CD14-positive monocyte (primary cell): ENCODE measurements at regions not wholly inside any gene's neighbourhood (a gene's known extent, or its start where the extent isn't known, plus 50 kb on each side); places are given as distances from the start of the nearest gene placed in this dataset.

Source experiments
- DNase-seq, 3 donors: peaks; one replicate each; pipeline ENCODE4 v3.0.0-alpha.2; 2011 to 2022
- H2AFZ ChIP-seq: 2 replicates; pipeline ENCODE4 v1.6.0; 2012; ENCODE audit warnings: mild to moderate bottlenecking, low read depth, low read length, inconsistent platforms; ENCODE audit not compliant: insufficient read depth, poor library complexity, severe bottlenecking
- H3K27ac ChIP-seq, 2 donors: 1 replicate in 1 of 2; 2 replicates in 1 of 2; pipeline ENCODE4 v1.5.1; 2012 to 2013; ENCODE audit warnings: low read length in 2 of 2, control low read depth in 1 of 2, inconsistent platforms in 1 of 2, low read depth in 1 of 2, mild to moderate bottlenecking in 1 of 2
- H3K27me3 ChIP-seq, 2 donors: one replicate each; pipeline versions ENCODE4 v1.6.0 to v1.6.1; 2011 to 2013; ENCODE audit warnings: low read length in 2 of 2; ENCODE audit not compliant: control insufficient read depth in 2 of 2, insufficient read depth in 2 of 2
- H3K36me3 ChIP-seq, 2 donors: replicated peaks in 1 of 2; 1 replicate in 1 of 2; 2 replicates in 1 of 2; pipeline versions ENCODE4 v1.5.1 to v1.6.1; 2012 to 2013; ENCODE audit warnings: low read length in 2 of 2, control low read depth in 1 of 2, inconsistent platforms in 1 of 2, mild to moderate bottlenecking in 1 of 2; ENCODE audit not compliant: insufficient read depth in 2 of 2, control insufficient read depth in 1 of 2
- H3K4me1 ChIP-seq, 2 donors: 1 replicate in 1 of 2; 2 replicates in 1 of 2; pipeline versions ENCODE4 v1.5.1 to v1.6.1; 2012 to 2013; ENCODE audit warnings: low read length in 2 of 2, control low read depth in 1 of 2, inconsistent platforms in 1 of 2, mild to moderate bottlenecking in 1 of 2, moderate library complexity in 1 of 2; ENCODE audit not compliant: insufficient read depth in 2 of 2, control insufficient read depth in 1 of 2
- H3K4me2 ChIP-seq: replicated peaks from 2 replicates; pipeline ENCODE3; 2012; ENCODE audit warnings: low read length, moderate library complexity, mild to moderate bottlenecking; ENCODE audit not compliant: poor library complexity, severe bottlenecking; ENCODE audit errors: extremely low read depth
- H3K4me3 ChIP-seq, 3 experiments: fragments of 200-600 bp in 1 of 3; sonication (generic) in 1 of 3; replicated peaks in 1 of 3; 1 replicate in 2 of 3; 2 replicates in 1 of 3; pipeline ENCODE4 v1.5.1; 2011 to 2013; ENCODE audit warnings: low read length in 3 of 3, mild to moderate bottlenecking in 3 of 3, control low read depth in 2 of 3, low read depth in 2 of 3, inconsistent platforms in 1 of 3, moderate library complexity in 1 of 3
- H3K79me2 ChIP-seq: 2 replicates; pipeline ENCODE4 v1.6.0; 2012; ENCODE audit warnings: mild to moderate bottlenecking, control low read depth, inconsistent platforms, low read length, moderate library complexity; ENCODE audit not compliant: insufficient read depth
- H3K9ac ChIP-seq: 2 replicates; pipeline ENCODE4 v1.6.0; 2017; ENCODE audit warnings: low read length, mild to moderate bottlenecking; ENCODE audit not compliant: insufficient read depth, poor library complexity, severe bottlenecking
- H3K9me3 ChIP-seq, 2 donors: replicated peaks in 1 of 2; 1 replicate in 1 of 2; 2 replicates in 1 of 2; pipeline versions ENCODE4 v1.5.1 to v1.6.1; 2012 to 2013; ENCODE audit warnings: low read length in 2 of 2, control low read depth in 1 of 2; ENCODE audit not compliant: control insufficient read depth in 1 of 2, insufficient read depth in 1 of 2
- H4K20me1 ChIP-seq: 2 replicates; pipeline ENCODE4 v1.6.0; 2012; ENCODE audit warnings: mild to moderate bottlenecking, low read length, control low read depth, moderate library complexity; ENCODE audit not compliant: insufficient read depth
- H3K27ac Mint-ChIP-seq, 7 donors: one replicate each; pipeline ENCODE4 v1.8.0; 2020; ENCODE audit warnings: mild to moderate bottlenecking in 7 of 7, mixed read lengths in 7 of 7, moderate library complexity in 6 of 7, inconsistent platforms in 2 of 7
- H3K27me3 Mint-ChIP-seq, 3 donors: one replicate each; pipeline ENCODE4 v1.8.0; 2021 to 2022; ENCODE audit warnings: low read depth in 3 of 3, mild to moderate bottlenecking in 3 of 3, mixed read lengths in 3 of 3, moderate library complexity in 3 of 3, inconsistent platforms in 1 of 3
- H3K36me3 Mint-ChIP-seq, 2 donors: one replicate each; pipeline ENCODE4 v1.8.0; 2020; ENCODE audit warnings: mixed read lengths in 2 of 2, inconsistent platforms in 1 of 2, mild to moderate bottlenecking in 1 of 2
- H3K4me1 Mint-ChIP-seq: one replicate; pipeline ENCODE4 v1.8.0; 2020; ENCODE audit warnings: mild to moderate bottlenecking, mixed read lengths
- H3K4me3 Mint-ChIP-seq, 2 donors: one replicate each; pipeline ENCODE4 v1.8.0; 2020; ENCODE audit warnings: mild to moderate bottlenecking in 2 of 2, mixed read lengths in 2 of 2, moderate library complexity in 1 of 2
- H3K9me3 Mint-ChIP-seq, 7 donors: one replicate each; pipeline ENCODE4 v1.8.0; 2020 to 2022; ENCODE audit warnings: mixed read lengths in 7 of 7, mild to moderate bottlenecking in 6 of 7, moderate library complexity in 6 of 7, inconsistent platforms in 2 of 7
- WGBS: methylation state at CpG from one replicate; pipeline ENCODE4 v1.1.5; 2013; ENCODE audit warnings: missing lambda C conversion rate; ENCODE audit not compliant: insufficient coverage; 5-methylcytosine and 5-hydroxymethylcytosine counted together
- intact Hi-C, 2 donors: fragments of 100-400 bp; cut with micrococcal nuclease; formaldehyde crosslinking; loops; one replicate each; pipeline versions ENCODE4 v1.15.0 to v1.15.1; 2023
- TF ChIP-seq, protein P1 (sequence below): fragments of 200-600 bp; IDR thresholded peaks from one replicate; pipeline ENCODE4 v1.8.0; 2022; ENCODE audit warnings: antibody characterized with exemption, mild to moderate bottlenecking

DNA sequence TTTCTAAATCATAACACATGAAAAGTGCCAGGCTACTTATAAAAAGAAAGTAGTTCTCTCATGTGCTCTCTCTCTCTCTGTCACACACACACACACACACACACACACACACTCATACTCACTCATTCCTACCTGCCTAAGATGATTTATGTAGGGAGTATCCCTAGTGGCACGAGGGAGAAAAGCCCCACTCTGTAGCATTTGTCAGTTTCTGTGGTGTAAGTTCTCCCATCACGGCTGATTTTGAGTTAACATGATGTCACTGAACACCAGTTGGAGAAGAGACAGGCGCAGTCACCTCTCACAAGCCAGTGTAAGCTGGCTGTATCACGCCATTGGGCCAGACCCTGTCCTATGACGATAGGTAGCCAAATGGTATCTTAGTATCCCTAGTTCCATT, 395.4 kb downstream of the SFMBT2 start:
- no peaks in the 10 kb centered on the region for H3K79me2 ChIP-seq
- TF ChIP-seq, protein P1, sequence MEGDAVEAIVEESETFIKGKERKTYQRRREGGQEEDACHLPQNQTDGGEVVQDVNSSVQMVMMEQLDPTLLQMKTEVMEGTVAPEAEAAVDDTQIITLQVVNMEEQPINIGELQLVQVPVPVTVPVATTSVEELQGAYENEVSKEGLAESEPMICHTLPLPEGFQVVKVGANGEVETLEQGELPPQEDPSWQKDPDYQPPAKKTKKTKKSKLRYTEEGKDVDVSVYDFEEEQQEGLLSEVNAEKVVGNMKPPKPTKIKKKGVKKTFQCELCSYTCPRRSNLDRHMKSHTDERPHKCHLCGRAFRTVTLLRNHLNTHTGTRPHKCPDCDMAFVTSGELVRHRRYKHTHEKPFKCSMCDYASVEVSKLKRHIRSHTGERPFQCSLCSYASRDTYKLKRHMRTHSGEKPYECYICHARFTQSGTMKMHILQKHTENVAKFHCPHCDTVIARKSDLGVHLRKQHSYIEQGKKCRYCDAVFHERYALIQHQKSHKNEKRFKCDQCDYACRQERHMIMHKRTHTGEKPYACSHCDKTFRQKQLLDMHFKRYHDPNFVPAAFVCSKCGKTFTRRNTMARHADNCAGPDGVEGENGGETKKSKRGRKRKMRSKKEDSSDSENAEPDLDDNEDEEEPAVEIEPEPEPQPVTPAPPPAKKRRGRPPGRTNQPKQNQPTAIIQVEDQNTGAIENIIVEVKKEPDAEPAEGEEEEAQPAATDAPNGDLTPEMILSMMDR, result no peak
- Mint-ChIP-seq H3K27me3 (peaks cover 0 to 3% (median 0%) of the 10 kb centered on the region in 3 donors), H3K36me3 (no peaks in the 10 kb centered on the region), H3K4me1 (no peaks in the 10 kb centered on the region), H3K27ac (no peak overlapping the region), H3K4me3 (no peak overlapping the region), H3K9me3 (peaks cover 8 to 17% (median 16%) of the 10 kb centered on the region in 7 donors)
- no peak overlapping the region for H3K27ac ChIP-seq
- H4K20me1 ChIP-seq, result no peaks in the 10 kb centered on the region
- no peak for DNase-seq
- intact Hi-C loops, result no loop called here
- no peaks in the 10 kb centered on the region for H3K27me3 ChIP-seq
- H3K4me2 ChIP-seq, result no peak overlapping the region
- no peak overlapping the region for H2AFZ ChIP-seq
- H3K4me3 ChIP-seq, result no peak overlapping the region
- no peaks in the 10 kb centered on the region for H3K36me3 ChIP-seq
- peaks cover 0 to 7% of the 10 kb centered on the region in 2 donors for H3K9me3 ChIP-seq
- H3K4me1 ChIP-seq, result no peaks in the 10 kb centered on the region
- 77% methylated on average over 5 of the region's 5 CpGs for WGBS
- no peak overlapping the region for H3K9ac ChIP-seq

DNA sequence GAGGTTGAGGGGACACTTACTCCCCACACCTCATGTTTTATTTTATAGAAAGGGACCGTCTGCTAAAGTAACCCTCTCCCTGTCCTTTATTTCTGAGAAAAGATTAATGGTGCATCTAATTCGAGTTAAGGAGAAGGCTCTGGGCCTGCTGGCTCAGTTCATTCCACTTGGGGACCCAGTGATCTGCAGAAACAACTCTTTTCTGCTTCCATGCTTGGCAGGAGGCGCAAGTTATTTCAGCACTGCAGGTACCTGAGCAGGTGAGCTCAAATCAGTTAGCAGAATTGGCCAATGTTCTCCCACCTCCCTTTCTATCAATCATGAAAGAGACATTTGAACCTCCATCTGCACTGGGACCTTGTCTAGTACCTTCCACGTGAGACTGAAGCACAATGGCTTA, 396.1 kb downstream of the SFMBT2 start:
- no peaks in the 10 kb centered on the region for H4K20me1 ChIP-seq
- H3K4me1 ChIP-seq, result no peaks in the 10 kb centered on the region
- no peak overlapping the region for H3K27ac ChIP-seq
- WGBS, result 86% methylated on average over 1 of the region's 4 CpGs
- no peaks in the 10 kb centered on the region for H3K27me3 ChIP-seq
- TF ChIP-seq, protein P1, result no peak
- DNase-seq, result no peak
- H3K36me3 ChIP-seq, result no peaks in the 10 kb centered on the region
- H3K4me2 ChIP-seq, result no peak overlapping the region
- Mint-ChIP-seq H3K36me3 (no peaks in the 10 kb centered on the region), H3K4me1 (no peaks in the 10 kb centered on the region), H3K27ac (no peak overlapping the region), H3K27me3 (peaks cover 0 to 3% (median 0%) of the 10 kb centered on the region in 3 donors), H3K9me3 (peaks cover 4 to 14% (median 10%) of the 10 kb centered on the region in 7 donors), H3K4me3 (no peak overlapping the region)
- intact Hi-C loops, result no loop called here
- H3K9ac ChIP-seq, result no peak overlapping the region
- H3K79me2 ChIP-seq, result no peaks in the 10 kb centered on the region
- H3K9me3 ChIP-seq, result peaks cover 0 to 5% of the 10 kb centered on the region in 2 donors
- no peak overlapping the region for H2AFZ ChIP-seq
- no peak overlapping the region for H3K4me3 ChIP-seq
